NCI-H1105 (cell line): ENCODE measurements at regions not wholly inside any gene's neighbourhood (a gene's known extent, or its start where the extent isn't known, plus 50 kb on each side); places are given as distances from the start of the nearest gene placed in this dataset.
"Not testable (repeated sequence)": the region's sequence is repeated elsewhere in the genome, so short reads cannot be mapped to it uniquely, and the experiment has no call there.

Source experiments
- DNase-seq: peaks from one replicate; lab custom pipeline; 2025; lab: John Stamatoyannopoulos, UW

DNA sequence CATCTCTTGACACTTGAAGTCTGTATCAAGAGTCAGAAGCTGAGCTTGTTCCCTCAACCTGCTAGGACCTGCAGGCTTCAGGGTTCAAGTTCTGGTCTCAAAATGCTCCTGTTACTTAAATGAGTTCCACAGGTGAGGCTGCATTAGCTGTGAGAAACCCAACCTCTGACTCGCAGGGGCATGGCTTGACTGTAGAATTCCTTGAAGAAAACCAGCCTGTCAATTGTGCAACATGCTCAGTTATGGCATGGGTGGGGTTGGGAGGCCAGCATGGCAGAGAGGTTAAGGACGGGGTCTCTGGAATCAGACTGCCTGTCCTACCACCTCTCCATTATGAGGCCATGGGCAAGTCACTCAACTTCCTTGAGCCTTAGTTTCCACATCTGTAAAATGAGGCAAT is 235.8 kb downstream of the EN1 start:
- no peak for DNase-seq

- DNase-seq = no peak
Observed at GRCh38 chr2:118609138-118609537, 238.3 kb downstream of the EN1 start.

DNA sequence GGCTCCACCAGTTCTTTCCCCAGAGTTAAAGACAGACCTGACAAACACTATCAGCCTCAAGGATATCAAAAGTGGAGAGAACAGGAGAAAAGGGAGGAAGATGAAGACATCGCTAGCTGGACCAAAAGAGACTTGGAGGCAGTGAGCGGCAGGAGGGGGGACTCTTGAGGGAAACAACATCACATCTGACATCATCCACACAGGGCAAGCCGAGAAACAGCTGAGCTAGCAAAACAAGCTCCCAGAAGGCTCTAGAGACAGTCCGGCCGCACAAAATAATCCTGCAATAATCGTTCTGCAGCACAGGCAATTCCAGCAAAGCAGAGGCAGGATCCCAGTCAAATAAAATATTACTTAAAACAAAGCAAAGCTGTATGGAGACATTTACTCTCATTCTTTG is 239.8 kb downstream of the EN1 start:
- no peak for DNase-seq

GRCh38 chr2:118604811-118605210 is 242.6 kb downstream of the EN1 start:
- no peak for DNase-seq

DNA sequence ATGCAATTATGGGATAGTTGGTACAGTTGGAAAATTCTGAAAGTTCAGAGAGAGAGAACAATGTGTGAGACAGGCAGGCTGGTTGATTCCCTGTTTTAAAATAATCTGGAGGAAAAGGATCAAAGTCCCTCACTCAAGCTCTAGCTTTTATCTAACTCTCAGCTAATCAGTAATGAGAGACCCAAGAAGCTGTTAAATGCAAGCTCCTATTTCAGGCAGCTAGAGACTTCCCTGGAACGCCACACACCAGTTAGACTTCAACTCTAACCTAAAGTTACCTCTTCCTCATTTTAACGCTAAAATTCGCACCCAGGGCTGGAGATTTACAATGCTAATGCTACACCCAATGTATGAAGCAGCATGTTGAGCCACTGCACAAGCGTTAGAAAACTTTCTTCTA is 243.1 kb downstream of the EN1 start:
- DNase-seq = no peak

GRCh38 chr2:118599141-118599540 is 248.3 kb downstream of the EN1 start:
- no peak for DNase-seq

DNA sequence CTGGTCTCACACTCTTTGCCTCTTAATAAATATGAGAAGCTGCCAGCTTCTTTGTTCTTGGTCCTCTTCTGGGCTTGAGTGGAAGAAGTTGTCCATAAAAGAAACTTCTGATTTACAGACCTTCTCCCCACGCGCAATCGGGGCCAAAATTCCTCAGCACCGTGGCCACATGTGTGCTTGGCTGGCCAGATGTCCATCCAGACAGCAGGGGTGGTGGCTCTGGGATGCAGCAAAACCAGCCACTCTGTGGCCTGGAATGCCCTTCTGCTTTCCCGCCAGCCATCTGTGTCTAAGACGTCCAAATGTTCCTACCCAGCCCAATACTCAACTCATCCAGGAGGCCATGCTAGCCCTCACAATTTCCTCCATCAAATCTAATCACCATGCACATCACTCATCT is 250.8 kb downstream of the EN1 start:
- no peak for DNase-seq

- DNase-seq = no peak
Observed at GRCh38 chr2:118593257-118593656, 254.2 kb downstream of the EN1 start.

DNA sequence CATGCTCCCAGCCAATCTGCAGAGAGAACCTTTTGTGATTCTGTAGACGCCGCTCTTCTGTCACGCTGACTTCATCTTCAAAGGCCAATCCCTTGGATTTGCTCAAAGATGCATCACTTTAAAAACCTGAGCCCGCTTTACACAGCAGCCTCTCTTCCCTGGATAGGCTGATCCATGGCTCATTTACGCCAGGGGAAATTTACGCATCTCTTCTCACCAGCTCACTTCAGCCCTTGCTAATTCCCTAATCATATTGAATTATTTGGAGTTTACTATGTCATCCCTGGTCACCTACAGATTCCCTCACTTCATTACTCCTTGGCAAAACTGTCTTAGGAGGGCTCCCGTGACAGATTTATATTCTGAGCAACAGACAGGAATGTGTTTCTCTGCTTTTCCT is 256.2 kb downstream of the EN1 start:
- no peak for DNase-seq

- DNase-seq = no peak
Observed at GRCh38 chr2:118589721-118590120, 257.7 kb downstream of the EN1 start.

GRCh38 chr2:118588850-118589249 is 258.6 kb downstream of the EN1 start:
- DNase-seq = no peak

DNA sequence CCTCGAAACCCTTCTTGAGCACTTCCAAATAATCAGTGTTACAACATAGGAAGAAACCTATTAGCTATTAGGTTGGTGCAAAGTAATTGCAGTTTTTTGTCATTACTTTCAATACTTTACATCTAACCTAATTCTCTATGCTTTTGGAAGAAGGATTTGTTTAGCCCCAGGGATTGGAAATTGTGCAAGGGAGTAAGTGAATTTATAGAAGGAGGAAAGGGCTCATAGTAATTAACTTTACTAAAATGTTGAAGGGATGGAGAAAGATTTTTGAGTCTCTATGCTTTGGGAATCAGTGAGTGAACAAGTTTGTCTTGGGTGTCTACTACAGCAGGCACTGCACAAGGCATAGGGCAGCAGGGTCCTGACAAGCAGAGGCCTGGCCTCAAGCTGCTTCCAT is 261.1 kb downstream of the EN1 start:
- DNase-seq = no peak

- no peak for DNase-seq
Observed at GRCh38 chr2:118584877-118585276, 262.6 kb downstream of the EN1 start.

GRCh38 chr2:118584062-118584749 is 263.2 kb downstream of the EN1 start:
- DNase-seq = no peak

GRCh38 chr2:118582058-118582457 is 265.4 kb downstream of the EN1 start:
- no peak for DNase-seq

DNA sequence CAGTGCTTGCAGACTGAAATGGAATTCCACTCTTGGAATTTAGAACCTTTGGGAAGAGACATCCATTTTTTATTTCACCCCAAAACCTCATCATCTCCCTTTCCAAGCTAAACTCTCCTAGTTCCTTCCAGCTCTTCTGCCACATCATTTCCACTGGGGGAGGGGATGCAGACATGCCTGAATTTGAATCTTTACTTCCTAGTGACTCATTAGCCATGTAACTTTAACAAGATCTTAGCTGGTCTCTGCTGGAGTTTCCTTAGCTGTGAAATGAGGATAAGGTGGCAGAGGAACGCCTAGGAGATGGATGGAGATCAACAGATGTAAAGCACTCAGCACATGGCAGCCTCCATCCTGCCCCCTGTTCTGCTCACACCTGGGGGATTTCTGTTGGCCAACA is 266.8 kb downstream of the EN1 start:
- no peak for DNase-seq

- no peak for DNase-seq
Observed at GRCh38 chr2:118580107-118580506, 267.3 kb downstream of the EN1 start.

GRCh38 chr2:118577202-118577601 is 270.2 kb downstream of the EN1 start:
- no peak for DNase-seq

DNA sequence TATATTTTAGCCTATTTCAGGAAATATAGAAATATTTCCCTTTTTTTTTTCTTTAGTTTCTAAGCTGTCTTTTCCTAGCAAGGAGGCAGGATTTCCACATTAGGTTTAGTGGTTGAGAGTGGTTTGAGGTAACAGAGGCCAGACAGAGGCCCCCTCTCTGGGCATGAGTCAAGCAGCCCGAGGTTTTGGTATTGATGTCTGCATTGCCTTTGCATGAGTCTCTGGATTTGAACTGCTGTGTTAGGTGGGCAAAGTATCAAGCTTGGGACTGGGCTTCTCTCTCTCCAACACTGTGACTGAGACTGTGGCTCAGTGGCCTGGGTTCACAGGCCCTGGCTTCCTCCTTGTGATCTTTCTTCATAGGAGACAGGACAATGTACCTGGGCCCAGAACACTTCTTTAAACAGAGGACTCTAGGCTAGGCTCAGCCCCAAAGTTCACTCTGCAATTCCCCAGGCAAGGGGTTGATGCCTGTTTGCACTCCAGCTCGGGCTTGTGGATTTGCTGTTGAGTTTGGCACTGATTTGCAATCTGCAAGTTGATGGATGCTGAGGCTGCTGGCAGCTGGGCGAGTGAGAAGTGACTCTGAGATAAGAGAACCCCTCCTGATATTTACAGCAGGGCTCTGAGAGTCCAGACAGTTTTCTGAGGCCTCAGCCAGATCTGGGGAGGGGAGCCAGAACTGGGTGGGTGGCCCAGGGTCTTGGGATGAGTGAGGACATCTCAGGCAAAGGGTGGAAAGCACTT is 271.2 kb downstream of the EN1 start:
- DNase-seq = no peak

DNA sequence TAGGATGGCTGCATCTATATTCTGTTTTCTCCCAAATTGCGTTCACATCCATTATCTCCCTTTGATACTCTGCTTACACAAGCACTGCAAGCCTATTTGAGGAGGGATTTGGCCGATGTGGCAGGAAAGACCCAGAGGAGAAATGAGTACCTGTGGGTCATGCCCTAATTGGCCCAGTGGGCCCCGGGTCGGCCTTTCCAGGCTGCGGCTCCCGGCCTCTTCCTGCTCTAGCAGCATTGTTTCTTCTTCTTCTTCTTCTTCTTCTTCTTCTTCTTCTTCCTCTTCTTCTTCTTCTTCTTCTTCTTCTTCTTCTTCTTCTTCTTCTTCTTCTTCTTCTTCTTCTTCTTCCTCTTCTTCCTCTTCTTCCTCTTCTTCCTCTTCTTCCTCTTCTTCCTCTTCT is 275.1 kb downstream of the EN1 start:
- DNase-seq = not testable (repeated sequence)

DNA sequence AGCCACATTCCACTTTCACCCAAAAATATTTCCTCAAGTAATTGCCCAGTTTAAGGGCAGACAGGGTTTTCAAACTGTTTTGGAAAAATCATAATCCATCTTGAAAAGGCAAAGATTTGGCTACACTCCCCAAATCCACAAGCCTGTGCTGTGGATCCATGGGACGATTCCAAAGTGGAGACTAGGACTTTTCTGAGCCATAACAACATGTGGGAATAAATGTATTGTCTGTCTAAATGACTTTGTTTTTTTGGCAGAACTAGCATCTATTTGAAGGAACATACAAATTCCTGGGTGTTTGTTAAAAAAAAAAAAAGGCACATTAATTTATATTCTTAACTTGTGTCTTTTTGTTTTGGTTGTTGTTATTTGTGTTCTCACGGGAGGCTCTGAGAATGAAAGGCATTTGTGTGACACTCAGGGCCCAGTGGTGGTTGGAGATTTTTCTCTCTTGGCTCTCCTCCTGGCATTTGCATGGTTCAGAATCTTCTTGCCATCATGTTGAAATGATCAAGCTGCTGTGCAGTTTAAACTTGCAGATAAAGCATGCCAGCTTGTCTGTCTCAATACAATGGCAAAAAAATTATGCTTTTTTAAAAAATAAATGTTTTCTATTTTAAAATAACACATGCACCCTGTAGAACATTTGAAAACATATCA is 277.4 kb downstream of the EN1 start:
- no peak for DNase-seq

DNA sequence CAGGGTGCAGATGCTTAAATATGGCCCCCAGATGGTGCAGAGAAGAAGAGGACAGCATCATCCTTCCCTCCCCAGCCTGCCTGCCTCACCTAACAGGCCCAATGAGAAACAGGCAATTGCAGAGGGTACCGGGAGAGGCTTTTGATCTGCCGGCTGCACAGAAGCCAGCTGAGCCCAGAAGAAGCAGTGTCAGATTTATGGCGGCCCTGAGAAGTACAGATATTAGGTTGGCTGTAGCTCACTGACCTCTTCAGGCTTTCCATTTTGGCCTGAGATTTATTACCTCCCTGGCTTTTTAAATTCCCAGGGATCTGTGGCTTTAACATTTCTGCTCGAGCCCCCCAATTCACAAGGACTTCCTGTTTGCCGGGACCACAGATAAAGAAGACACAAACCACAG is 278.7 kb downstream of the EN1 start:
- no peak for DNase-seq

GRCh38 chr2:118565786-118566540 is 281.5 kb downstream of the EN1 start:
- no peak for DNase-seq
